Loucy (cell line): ENCODE measurements at regions not wholly inside any gene's neighbourhood (a gene's known extent, or its start where the extent isn't known, plus 50 kb on each side); places are given as distances from the start of the nearest gene placed in this dataset.

Source experiments
- CTCF ChIP-seq: fragments of 200-600 bp; sonication (generic); conservative IDR thresholded peaks from 2 replicates; pipeline ENCODE4 v1.5.1; 2014; ENCODE audit warnings: mild to moderate bottlenecking, antibody characterized with exemption, low read length
- EZH2phosphoT487 ChIP-seq: fragments of 200-600 bp; IDR thresholded peaks from 2 replicates; pipeline ENCODE4 v1.6.1; 2018; ENCODE audit warnings: antibody characterized with exemption, mild to moderate bottlenecking, moderate library complexity, borderline replicate concordance

- TF ChIP-seq CTCF = peak; percentile 81
- TF ChIP-seq EZH2phosphoT487 = no peak
Observed at GRCh38 chr14:83463500-83464098, 1929.9 kb upstream of the SEL1L start.
